Liver (tissue), 8 donors: ENCODE measurements at regions not wholly inside any gene's neighbourhood (a gene's known extent, or its start where the extent isn't known, plus 50 kb on each side); places are given as distances from the start of the nearest gene placed in this dataset.

ENCODE experiments used
- DNase-seq: peaks from one replicate; pipeline ENCODE4 v3.0.0-alpha.2; 2017; ENCODE audit warnings: low spot score
- H3K27ac ChIP-seq, 2 donors: one replicate each; pipeline ENCODE4 v1.7.0; 2013; ENCODE audit warnings: inconsistent platforms in 2 of 2, low read length in 2 of 2, control low read depth in 1 of 2, low read depth in 1 of 2, mild to moderate bottlenecking in 1 of 2
- H3K27me3 ChIP-seq, 4 donors: one replicate each; pipeline versions ENCODE4 v1.6.1 to v1.7.0; 2013; ENCODE audit warnings: low read length in 3 of 4, inconsistent platforms in 1 of 4, mild to moderate bottlenecking in 1 of 4, moderate library complexity in 1 of 4; ENCODE audit not compliant: control insufficient read depth in 4 of 4, insufficient read depth in 4 of 4
- H3K36me3 ChIP-seq, 4 donors: one replicate each; pipeline versions ENCODE4 v1.6.1 to v1.7.0; 2013; ENCODE audit warnings: low read length in 3 of 4, mild to moderate bottlenecking in 3 of 4, low read depth in 1 of 4, moderate library complexity in 1 of 4; ENCODE audit not compliant: control insufficient read depth in 4 of 4, insufficient read depth in 3 of 4
- H3K4me1 ChIP-seq, 4 donors: one replicate each; pipeline versions ENCODE4 v1.6.1 to v1.7.0; 2013; ENCODE audit warnings: low read length in 3 of 4, mild to moderate bottlenecking in 3 of 4, moderate library complexity in 1 of 4; ENCODE audit not compliant: control insufficient read depth in 4 of 4, insufficient read depth in 4 of 4
- H3K4me3 ChIP-seq, 3 donors: one replicate each; pipeline versions ENCODE4 v1.6.1 to v1.7.0; 2013; ENCODE audit warnings: low read length in 3 of 3, control low read depth in 1 of 3, low read depth in 1 of 3, mild to moderate bottlenecking in 1 of 3
- H3K9ac ChIP-seq, 2 donors: one replicate each; pipeline ENCODE4 v1.7.0; 2013; ENCODE audit warnings: low read length in 2 of 2, mild to moderate bottlenecking in 2 of 2, moderate library complexity in 2 of 2, control low read depth in 1 of 2, low read depth in 1 of 2
- H3K9me3 ChIP-seq, 4 donors: one replicate each; pipeline versions ENCODE4 v1.6.1 to v1.7.0; 2013; ENCODE audit warnings: low read length in 3 of 4; ENCODE audit not compliant: control insufficient read depth in 4 of 4
- EGR1 ChIP-seq, 2 donors: IDR thresholded peaks; 2 replicates each; pipeline ENCODE4 v1.6.1; 2016 to 2018; ENCODE audit warnings: antibody characterized with exemption in 2 of 2, low read depth in 2 of 2
- FOXA1 ChIP-seq: IDR thresholded peaks from 2 replicates; pipeline ENCODE4 v1.6.1; 2016; ENCODE audit warnings: antibody characterized with exemption
- FOXA2 ChIP-seq: IDR thresholded peaks from 2 replicates; pipeline ENCODE4 v1.6.1; 2016; ENCODE audit warnings: antibody characterized with exemption
- GABPA ChIP-seq, 2 donors: IDR thresholded peaks in 1 of 2; conservative IDR thresholded peaks in 1 of 2; 2 replicates each; pipeline ENCODE4 v1.6.1; 2016; ENCODE audit warnings: antibody characterized with exemption in 2 of 2, mild to moderate bottlenecking in 1 of 2, moderate library complexity in 1 of 2
- HNF4A ChIP-seq, 2 donors: conservative IDR thresholded peaks; 2 replicates each; pipeline ENCODE4 v1.6.1; 2016; ENCODE audit warnings: antibody characterized with exemption in 2 of 2, mild to moderate bottlenecking in 2 of 2
- HNF4G ChIP-seq: IDR thresholded peaks from 2 replicates; pipeline ENCODE4 v1.6.1; 2016; ENCODE audit warnings: antibody characterized with exemption
- JUND ChIP-seq, 2 donors: IDR thresholded peaks; 2 replicates each; pipeline ENCODE4 v1.6.1; 2016; ENCODE audit warnings: antibody characterized with exemption in 2 of 2
- NR2F2 ChIP-seq: IDR thresholded peaks from 2 replicates; pipeline ENCODE4 v1.6.1; 2016; ENCODE audit warnings: antibody characterized with exemption
- RAD21 ChIP-seq, 2 donors: IDR thresholded peaks; 2 replicates each; pipeline ENCODE4 v1.6.1; 2016; ENCODE audit warnings: antibody characterized with exemption in 2 of 2, mild to moderate bottlenecking in 2 of 2
- RXRA ChIP-seq, 2 donors: IDR thresholded peaks; 2 replicates each; pipeline ENCODE4 v1.6.1; 2017 to 2018; ENCODE audit warnings: antibody characterized with exemption in 2 of 2, mild to moderate bottlenecking in 1 of 2
- SP1 ChIP-seq: IDR thresholded peaks from 2 replicates; pipeline ENCODE4 v1.6.1; 2018; ENCODE audit warnings: antibody characterized with exemption, mild to moderate bottlenecking
- TAF1 ChIP-seq: conservative IDR thresholded peaks from 2 replicates; pipeline ENCODE4 v1.6.1; 2016; ENCODE audit warnings: antibody characterized with exemption, mild to moderate bottlenecking
- YY1 ChIP-seq: IDR thresholded peaks from 2 replicates; pipeline ENCODE4 v1.6.1; 2016; ENCODE audit warnings: antibody characterized with exemption, mild to moderate bottlenecking
- WGBS: extraction: QIAGEN DNeasy Blood & Tissue Kit; methylation state at CpG from one replicate; pipeline ENCODE4 v1.1.7; 2013; 5-methylcytosine and 5-hydroxymethylcytosine counted together
- TF ChIP-seq, protein P1 (sequence below): fragments of 150-350 bp; IDR thresholded peaks from 2 replicates; pipeline ENCODE4 v1.5.1; 2017; ENCODE audit warnings: improper control_type of control experiment, low read depth, low read length; ENCODE audit not compliant: missing input control
- TF ChIP-seq, protein P2 (sequence below): IDR thresholded peaks from 2 replicates; pipeline ENCODE4 v1.6.1; 2016; ENCODE audit warnings: antibody characterized with exemption
- TF ChIP-seq, protein P3 (sequence below): IDR thresholded peaks from 2 replicates; pipeline ENCODE4 v1.6.1; 2016; ENCODE audit warnings: antibody characterized with exemption
- TF ChIP-seq, protein P4 (sequence below): IDR thresholded peaks from 2 replicates; pipeline ENCODE4 v1.6.1; 2016; ENCODE audit warnings: antibody characterized with exemption
- TF ChIP-seq, protein P5 (sequence below): IDR thresholded peaks from 2 replicates; pipeline ENCODE4 v1.6.1; 2016; ENCODE audit warnings: antibody characterized with exemption, mild to moderate bottlenecking
- donor health status: healthy.
- donor health status: healthy.
- donor health status: healthy.
- donor health status: healthy.
- donor health status: healthy.

DNA sequence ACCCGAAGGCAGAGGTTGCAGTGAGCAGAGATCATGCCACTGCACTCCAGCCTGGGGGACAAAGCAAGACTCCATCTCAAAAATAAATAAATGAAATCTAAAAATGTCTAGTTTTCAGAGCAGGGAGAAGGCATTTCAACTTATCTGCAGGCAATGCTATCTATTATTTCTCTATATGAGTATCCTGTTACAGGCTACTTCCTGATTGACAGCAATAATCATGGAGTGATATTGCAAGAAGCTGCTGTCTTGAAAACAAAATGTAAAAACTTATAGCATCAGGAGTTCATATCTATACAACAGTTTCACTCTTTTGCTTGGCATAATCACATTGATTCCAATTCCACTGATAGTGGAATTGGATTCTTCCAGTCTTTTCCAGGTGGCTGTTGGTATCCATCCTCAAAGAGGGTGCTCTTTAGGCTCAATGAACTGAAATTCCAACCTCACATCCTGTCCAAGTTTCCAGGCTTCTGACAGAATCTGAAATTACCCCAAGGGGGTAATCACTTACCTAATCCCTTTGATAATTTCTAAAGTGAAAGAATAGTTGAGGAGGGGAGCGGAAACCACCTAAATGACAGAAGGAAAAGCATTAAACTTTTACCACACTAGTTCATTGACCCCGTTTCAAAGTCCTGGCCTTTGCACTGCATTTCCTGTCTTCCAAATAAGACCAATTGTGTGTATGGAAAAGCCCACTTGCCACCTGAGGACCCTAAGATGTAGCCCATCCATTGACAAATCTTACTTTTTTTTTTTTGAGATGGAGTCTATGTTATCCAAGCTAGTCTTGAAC, 107.6 kb downstream of the GLUL start:
- DNase-seq = no peak
- Histone ChIP-seq H3K36me3 (no peaks in the 10 kb centered on the region), H3K9me3 (no peaks in the 10 kb centered on the region), H3K27ac (no peak overlapping the region), H3K9ac (no peak overlapping the region), H3K4me1 (peaks cover 0 to 27% (median 13%) of the 10 kb centered on the region in 4 donors), H3K4me3 (no peak overlapping the region), H3K27me3 (no peaks in the 10 kb centered on the region)
- TF ChIP-seq SP1 (peak; percentile 58), FOXA1 (no peak), JUND (IDR thresholded peaks at IDR 0.05) (no peak), YY1 (no peak), GABPA (IDR thresholded peaks at IDR 0.05 in 1 of 2, conservative IDR thresholded peaks at IDR 0.05 in 1 of 2) (peak in 1 of 2 donors; percentile 22), TAF1 (no peak), RXRA (IDR thresholded peaks at IDR 0.05) (peak; percentile 81 to 83), HNF4G (peak; percentile 8), EGR1 (IDR thresholded peaks at IDR 0.05; ENCODE audit: low read depth in 2 of 2) (no peak), FOXA2 (no peak), NR2F2 (no peak), RAD21 (IDR thresholded peaks at IDR 0.05) (no peak), HNF4A (conservative IDR thresholded peaks at IDR 0.05) (peak; percentile 76 to 78)
- TF ChIP-seq, protein P1, sequence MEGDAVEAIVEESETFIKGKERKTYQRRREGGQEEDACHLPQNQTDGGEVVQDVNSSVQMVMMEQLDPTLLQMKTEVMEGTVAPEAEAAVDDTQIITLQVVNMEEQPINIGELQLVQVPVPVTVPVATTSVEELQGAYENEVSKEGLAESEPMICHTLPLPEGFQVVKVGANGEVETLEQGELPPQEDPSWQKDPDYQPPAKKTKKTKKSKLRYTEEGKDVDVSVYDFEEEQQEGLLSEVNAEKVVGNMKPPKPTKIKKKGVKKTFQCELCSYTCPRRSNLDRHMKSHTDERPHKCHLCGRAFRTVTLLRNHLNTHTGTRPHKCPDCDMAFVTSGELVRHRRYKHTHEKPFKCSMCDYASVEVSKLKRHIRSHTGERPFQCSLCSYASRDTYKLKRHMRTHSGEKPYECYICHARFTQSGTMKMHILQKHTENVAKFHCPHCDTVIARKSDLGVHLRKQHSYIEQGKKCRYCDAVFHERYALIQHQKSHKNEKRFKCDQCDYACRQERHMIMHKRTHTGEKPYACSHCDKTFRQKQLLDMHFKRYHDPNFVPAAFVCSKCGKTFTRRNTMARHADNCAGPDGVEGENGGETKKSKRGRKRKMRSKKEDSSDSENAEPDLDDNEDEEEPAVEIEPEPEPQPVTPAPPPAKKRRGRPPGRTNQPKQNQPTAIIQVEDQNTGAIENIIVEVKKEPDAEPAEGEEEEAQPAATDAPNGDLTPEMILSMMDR = no peak
- TF ChIP-seq, protein P2, sequence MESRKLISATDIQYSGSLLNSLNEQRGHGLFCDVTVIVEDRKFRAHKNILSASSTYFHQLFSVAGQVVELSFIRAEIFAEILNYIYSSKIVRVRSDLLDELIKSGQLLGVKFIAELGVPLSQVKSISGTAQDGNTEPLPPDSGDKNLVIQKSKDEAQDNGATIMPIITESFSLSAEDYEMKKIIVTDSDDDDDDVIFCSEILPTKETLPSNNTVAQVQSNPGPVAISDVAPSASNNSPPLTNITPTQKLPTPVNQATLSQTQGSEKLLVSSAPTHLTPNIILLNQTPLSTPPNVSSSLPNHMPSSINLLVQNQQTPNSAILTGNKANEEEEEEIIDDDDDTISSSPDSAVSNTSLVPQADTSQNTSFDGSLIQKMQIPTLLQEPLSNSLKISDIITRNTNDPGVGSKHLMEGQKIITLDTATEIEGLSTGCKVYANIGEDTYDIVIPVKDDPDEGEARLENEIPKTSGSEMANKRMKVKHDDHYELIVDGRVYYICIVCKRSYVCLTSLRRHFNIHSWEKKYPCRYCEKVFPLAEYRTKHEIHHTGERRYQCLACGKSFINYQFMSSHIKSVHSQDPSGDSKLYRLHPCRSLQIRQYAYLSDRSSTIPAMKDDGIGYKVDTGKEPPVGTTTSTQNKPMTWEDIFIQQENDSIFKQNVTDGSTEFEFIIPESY = no peak
- TF ChIP-seq, protein P3, sequence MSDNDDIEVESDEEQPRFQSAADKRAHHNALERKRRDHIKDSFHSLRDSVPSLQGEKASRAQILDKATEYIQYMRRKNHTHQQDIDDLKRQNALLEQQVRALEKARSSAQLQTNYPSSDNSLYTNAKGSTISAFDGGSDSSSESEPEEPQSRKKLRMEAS = no peak
- TF ChIP-seq, protein P4, sequence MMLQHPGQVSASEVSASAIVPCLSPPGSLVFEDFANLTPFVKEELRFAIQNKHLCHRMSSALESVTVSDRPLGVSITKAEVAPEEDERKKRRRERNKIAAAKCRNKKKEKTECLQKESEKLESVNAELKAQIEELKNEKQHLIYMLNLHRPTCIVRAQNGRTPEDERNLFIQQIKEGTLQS = no peak
- TF ChIP-seq, protein P5, sequence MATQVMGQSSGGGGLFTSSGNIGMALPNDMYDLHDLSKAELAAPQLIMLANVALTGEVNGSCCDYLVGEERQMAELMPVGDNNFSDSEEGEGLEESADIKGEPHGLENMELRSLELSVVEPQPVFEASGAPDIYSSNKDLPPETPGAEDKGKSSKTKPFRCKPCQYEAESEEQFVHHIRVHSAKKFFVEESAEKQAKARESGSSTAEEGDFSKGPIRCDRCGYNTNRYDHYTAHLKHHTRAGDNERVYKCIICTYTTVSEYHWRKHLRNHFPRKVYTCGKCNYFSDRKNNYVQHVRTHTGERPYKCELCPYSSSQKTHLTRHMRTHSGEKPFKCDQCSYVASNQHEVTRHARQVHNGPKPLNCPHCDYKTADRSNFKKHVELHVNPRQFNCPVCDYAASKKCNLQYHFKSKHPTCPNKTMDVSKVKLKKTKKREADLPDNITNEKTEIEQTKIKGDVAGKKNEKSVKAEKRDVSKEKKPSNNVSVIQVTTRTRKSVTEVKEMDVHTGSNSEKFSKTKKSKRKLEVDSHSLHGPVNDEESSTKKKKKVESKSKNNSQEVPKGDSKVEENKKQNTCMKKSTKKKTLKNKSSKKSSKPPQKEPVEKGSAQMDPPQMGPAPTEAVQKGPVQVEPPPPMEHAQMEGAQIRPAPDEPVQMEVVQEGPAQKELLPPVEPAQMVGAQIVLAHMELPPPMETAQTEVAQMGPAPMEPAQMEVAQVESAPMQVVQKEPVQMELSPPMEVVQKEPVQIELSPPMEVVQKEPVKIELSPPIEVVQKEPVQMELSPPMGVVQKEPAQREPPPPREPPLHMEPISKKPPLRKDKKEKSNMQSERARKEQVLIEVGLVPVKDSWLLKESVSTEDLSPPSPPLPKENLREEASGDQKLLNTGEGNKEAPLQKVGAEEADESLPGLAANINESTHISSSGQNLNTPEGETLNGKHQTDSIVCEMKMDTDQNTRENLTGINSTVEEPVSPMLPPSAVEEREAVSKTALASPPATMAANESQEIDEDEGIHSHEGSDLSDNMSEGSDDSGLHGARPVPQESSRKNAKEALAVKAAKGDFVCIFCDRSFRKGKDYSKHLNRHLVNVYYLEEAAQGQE = no peak
- 66% methylated on average over 3 of the region's 3 CpGs for WGBS
